GM11168 (cell line): ENCODE measurements at regions not wholly inside any gene's neighbourhood (a gene's known extent, or its start where the extent isn't known, plus 50 kb on each side); places are given as distances from the start of the nearest gene placed in this dataset.

Source experiments
- in situ Hi-C: fragments of 300-500 bp; cut with MboI; formaldehyde crosslinking; loops from one replicate; pipeline ENCODE4 v1.12.0; 2022; ENCODE audit warnings: low sequenced_read_pairs; ENCODE audit not compliant: unreplicated experiment

DNA sequence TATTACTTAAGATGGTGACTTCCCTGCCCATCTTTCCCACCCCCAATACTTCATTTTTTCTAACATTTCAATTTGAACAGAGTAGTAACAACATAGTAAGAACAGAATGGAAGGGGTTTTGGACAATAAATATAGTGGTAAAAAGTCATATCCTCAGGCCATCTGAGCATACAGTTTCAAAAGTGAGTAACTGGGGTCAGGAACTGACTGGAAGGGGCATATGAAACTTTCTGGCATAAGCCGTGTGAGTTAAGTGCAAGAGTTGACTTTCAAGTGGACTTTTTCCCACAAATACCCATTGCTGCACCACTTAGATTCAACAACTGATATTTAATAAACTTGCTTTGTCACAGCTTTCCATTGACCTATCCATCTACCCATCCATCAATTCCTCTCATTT lies 153.5 kb upstream of the IL12A start:
- in situ Hi-C loops: no loop called here

DNA sequence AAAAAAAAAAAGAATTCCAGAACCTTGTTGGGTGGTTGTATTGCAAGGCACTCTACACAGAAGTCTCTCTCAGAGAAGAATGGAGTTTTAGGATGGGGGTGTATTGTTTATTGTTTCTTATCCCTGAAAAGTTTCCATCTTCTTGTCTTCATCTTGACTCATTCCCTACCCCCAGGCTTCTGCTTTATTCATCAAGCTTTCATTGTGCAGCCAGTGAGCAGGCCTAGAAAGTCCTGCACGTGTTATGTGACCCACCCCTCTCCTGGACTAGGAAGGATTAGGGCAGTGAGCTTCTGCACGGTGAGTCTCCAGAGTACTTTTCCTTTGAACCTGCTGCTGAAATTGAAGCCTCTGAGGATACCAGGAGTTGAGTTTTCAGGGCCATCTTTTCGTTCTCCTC lies 150.9 kb upstream of the IL12A start:
- in situ Hi-C loops: no loop called here

- in situ Hi-C loops: no loop called here
Measured at GRCh38 chr3:159838938-159839337, 149.7 kb upstream of the IL12A start.

- in situ Hi-C loops: no loop called here
Measured at GRCh38 chr3:159839561-159840379, 148.9 kb upstream of the IL12A start, which contains the start of gene SCHIP1. Gene SCHIP1, plus strand, starts transcription at chr3:159839861.

- in situ Hi-C loops: no loop called here
Measured at GRCh38 chr3:159840703-159841299, 147.8 kb upstream of the IL12A start.

DNA sequence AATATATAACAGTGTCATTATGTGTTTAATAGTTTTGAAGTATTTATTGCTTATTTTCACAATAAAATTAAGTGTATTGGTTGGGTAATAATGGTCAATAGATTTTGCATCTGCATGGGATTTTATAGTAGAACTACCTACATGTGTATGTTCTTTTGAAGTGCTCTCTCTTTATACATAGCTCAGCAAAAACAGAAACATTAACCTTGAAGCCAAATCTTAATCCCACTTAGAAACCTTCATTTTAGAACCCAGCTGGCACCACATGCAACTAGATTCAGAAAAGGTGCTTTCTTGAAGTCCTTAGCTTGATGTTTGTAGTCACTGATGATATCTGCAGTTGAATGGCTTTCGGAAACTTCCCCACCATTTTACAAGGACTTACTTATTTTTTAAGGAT lies 146.9 kb upstream of the IL12A start:
- in situ Hi-C loops: no loop called here

DNA sequence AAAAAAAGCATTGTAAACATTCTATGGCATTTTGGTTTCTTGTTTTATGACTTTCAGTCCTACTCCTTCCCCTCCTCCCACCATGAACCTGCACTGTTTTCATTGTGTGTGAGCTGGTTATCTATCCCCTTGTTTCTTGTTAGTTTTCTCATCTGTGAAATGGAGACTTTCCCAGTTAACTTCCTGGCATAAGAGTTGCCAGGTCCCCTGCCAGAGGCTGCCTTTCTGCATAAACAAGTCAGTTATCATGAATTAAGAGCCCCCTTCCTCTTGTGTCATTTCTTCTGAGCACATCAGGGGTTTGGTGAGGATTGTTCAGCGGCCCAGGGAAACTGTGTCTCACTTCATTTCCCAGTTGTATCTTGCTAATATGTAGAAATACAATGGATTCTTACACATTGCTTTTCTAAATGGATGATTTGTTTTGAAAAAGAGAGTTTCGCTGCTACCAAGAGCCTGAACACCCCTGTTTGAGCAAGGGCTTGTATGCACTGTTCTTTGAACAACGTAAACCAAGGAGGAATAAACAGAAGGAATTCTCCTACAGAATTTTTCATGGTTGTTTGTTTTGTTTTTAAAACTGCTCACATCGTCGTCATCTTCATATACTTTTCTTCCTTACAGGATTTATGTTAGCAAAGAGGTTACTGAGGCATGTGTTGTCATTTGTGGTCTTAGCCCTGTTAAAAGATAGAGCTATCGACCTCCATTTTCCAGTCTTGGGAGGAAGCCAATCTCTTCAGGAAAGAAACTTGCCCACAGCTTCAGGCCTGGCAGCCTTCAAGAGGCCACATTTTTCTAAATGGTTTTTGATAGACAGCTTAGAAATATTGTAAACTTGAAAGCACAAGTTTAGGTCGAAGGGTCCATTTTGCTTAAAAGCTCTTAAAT lies 144.6 kb upstream of the IL12A start:
- in situ Hi-C loops: no loop called here

- in situ Hi-C loops: no loop called here
Measured at GRCh38 chr3:159844801-159845261, 143.8 kb upstream of the IL12A start.

DNA sequence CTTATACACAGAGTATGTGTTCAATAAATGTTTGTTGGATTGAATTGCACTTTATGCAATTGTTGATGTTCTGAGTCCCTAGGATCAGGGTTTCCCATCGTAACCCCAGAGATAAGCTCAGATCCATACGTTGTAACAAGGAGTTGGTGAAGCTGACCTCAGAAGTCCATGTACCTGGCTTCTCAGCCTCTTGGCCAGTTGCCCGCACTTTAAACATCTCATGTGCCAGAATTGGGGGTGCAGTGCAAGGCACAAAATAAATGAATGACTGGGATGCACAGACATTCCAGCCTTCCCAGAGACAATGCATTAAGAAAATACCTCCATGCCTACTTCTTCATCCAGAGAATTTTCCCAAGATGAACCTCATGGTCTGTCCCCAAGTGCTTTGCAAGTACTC lies 142.9 kb upstream of the IL12A start:
- in situ Hi-C loops: no loop called here

GRCh38 chr3:159846255-159846654 lies 142.4 kb upstream of the IL12A start:
- in situ Hi-C loops: no loop called here

GRCh38 chr3:159848348-159849118 lies 140.1 kb upstream of the IL12A start:
- in situ Hi-C loops: no loop called here

GRCh38 chr3:159850481-159850880 lies 138.2 kb upstream of the IL12A start:
- in situ Hi-C loops: no loop called here

GRCh38 chr3:159852266-159852665 lies 136.4 kb upstream of the IL12A start:
- in situ Hi-C loops: no loop called here

DNA sequence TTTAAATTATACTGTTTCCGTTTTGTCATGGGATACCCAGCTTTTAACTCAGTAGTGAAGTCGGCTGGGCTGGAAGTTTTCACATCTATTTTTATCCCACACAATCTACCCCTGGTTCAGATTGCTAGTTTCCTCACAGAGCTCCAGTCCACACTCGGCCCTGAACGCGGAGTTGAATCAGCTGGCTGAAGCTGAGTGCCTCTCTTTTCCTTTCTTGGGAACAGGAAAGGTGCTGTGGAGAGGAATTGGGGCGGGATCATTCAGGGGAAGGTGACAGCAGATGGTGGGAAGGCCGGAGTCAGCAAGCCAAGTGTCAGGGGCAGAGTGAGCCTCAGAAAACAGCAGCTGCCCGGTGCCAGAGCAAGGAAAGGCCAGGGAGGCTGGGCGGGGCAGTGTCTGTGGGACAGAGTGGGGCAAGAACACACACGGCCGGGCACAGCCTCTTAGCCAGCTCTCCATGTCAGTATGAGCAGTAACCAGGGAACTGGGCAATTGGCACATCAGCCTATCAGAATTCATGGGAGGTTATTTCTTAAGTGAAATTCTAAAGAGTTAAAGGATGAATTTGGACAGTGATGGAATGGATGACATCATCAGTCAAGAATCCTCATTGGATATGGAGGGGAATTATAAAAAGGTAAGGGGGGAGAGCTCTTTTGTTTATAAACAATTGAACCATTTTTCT lies 135.7 kb upstream of the IL12A start:
- in situ Hi-C loops: no loop called here

- in situ Hi-C loops: no loop called here
Measured at GRCh38 chr3:159853506-159853864, 135.2 kb upstream of the IL12A start.

DNA sequence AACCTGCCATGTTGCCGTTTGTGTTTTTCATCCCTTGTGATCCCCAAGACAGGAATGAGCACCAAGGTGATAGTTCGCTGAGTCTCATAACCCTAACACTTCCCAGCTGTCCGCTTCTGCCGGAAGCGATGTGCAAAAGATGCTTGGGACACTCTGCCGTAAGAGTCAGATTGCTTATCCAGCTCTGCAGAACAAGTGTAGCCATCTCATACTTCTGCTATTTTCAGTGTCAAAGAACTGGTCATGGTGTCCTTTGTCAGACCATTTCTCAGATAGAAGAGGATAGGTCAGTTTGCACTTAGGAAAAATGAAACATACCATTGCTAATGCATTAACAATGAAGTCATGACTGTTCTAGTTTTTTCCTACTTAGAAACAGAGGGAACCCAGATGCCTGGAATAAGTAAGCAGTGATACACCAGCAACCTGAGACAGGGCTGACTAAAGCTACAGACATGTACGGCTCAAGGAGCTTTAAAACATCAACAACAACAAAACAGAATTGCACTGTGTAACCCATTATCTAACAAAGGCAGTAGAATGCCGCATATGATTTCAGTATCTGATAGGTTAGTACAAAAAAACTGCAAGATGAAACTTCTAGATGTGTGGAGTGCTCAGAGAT lies 134.0 kb upstream of the IL12A start:
- in situ Hi-C loops: no loop called here

DNA sequence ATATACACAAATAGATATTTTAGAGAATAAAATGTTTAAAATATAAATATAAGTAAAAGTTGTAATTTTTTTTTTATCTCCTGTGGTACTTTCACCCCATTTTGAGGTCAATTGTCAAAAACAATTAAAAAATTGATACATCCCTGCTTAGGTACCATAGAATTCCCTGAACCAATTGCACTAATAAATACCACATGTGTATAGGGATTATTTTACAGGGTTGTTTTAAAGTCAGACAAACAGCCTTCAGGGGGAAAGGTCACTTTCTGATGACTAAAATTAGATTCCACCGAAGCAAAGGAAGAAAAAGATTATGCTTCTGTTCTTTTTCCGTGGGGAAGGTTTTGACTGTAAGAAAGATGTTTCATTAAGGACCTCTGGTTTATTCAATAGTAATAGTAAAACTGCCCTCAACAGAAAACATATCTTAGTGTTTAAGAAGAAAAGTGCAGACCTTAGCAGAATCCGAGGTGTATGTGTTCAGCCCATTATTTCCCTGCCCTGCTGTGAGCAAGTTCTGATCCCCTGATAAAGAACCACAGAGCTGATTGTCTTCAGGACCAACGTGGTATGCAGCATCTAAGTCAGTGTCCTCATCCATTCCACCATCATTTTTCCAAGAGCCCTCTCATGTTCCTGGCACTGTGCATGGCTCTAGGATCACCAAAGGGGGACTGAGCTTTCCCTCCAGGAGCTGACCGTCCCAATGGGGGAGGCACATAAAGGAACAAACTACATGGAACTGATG lies 132.9 kb upstream of the IL12A start:
- in situ Hi-C loops: no loop called here

DNA sequence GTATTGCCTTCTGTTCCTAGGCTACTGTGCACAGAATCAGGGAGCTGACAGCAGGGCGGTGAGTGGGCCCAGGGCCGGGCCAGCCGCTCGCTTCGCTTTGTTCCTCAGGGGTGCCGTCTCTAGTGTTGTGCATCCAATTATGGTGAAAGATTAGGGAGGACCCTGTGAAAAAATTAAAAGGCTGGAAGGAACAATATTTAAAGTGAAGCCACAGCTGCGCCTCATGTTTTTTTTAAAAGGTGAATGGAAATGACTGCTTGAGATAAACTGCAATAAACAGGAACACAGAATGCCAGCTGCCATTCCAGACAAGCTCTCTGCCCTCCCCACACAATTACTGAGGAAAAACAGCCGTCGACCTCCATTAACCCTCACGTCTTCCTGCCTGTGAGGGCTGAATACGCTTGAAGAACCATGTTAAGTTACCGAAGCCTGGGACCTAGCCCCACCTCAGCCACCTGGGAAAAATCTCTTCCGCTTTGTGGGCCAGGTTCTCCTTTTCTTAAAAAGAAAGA lies 132.0 kb upstream of the IL12A start:
- in situ Hi-C loops: no loop called here
